Fibroblast of lung (primary cell): ENCODE measurements at regions not wholly inside any gene's neighbourhood (a gene's known extent, or its start where the extent isn't known, plus 50 kb on each side); places are given as distances from the start of the nearest gene placed in this dataset.

Experiments used
- DNase-seq, 2 donors: peaks; one replicate each; pipeline versions ENCODE4 v3.0.0 to v3.0.0-alpha.2; 2010; ENCODE audit warnings: low read depth in 2 of 2
- H2AFZ ChIP-seq: 2 replicates; pipeline ENCODE4 v1.5.1; 2012; ENCODE audit warnings: low read length, control low read depth, inconsistent platforms
- H3K27ac ChIP-seq: 2 replicates; pipeline ENCODE4 v1.5.1; 2011; ENCODE audit warnings: low read length, control low read depth; ENCODE audit not compliant: insufficient read depth
- H3K27me3 ChIP-seq: 2 replicates; pipeline ENCODE4 v1.5.1; 2011; ENCODE audit warnings: mild to moderate bottlenecking, low read length; ENCODE audit not compliant: control insufficient read depth, insufficient read depth
- H3K36me3 ChIP-seq: 2 replicates; pipeline ENCODE4 v1.5.1; 2011; ENCODE audit warnings: low read length; ENCODE audit not compliant: control insufficient read depth, insufficient read depth
- H3K4me1 ChIP-seq: 2 replicates; pipeline ENCODE4 v1.5.1; 2011; ENCODE audit warnings: low read length; ENCODE audit not compliant: control insufficient read depth, insufficient read depth; ENCODE audit errors: extremely low read depth
- H3K4me2 ChIP-seq: 2 replicates; pipeline ENCODE4 v1.5.1; 2011; ENCODE audit warnings: low read length, control low read depth; ENCODE audit not compliant: insufficient read depth; ENCODE audit errors: extremely low read depth
- H3K4me3 ChIP-seq, 4 experiments: fragments of 200-600 bp in 1 of 4; sonication (generic) in 1 of 4; replicated peaks in 1 of 4; 2 replicates each; pipeline ENCODE4 v1.5.1; 2011 to 2016; ENCODE audit warnings: low read length in 4 of 4, low read depth in 3 of 4, mild to moderate bottlenecking in 3 of 4, control low read depth in 2 of 4, inconsistent platforms in 1 of 4, mixed read lengths in 1 of 4; ENCODE audit not compliant: insufficient read depth in 1 of 4; ENCODE audit errors: control extremely low read depth in 1 of 4
- H3K79me2 ChIP-seq: 2 replicates; pipeline ENCODE4 v1.5.1; 2012; ENCODE audit warnings: mild to moderate bottlenecking, low read length, inconsistent platforms; ENCODE audit not compliant: control insufficient read depth, insufficient read depth
- H3K9ac ChIP-seq: 2 replicates; pipeline ENCODE4 v1.5.1; 2011; ENCODE audit warnings: mild to moderate bottlenecking, low read length, control low read depth; ENCODE audit not compliant: insufficient read depth
- H3K9me3 ChIP-seq: 2 replicates; pipeline ENCODE4 v1.5.1; 2012; ENCODE audit warnings: low read depth, low read length; ENCODE audit not compliant: control insufficient read depth, insufficient read depth
- H4K20me1 ChIP-seq: 2 replicates; pipeline ENCODE4 v1.5.1; 2011; ENCODE audit warnings: low read length; ENCODE audit not compliant: control insufficient read depth, insufficient read depth; ENCODE audit errors: extremely low read depth
- EZH2 ChIP-seq: IDR thresholded peaks from 2 replicates; pipeline ENCODE4 v1.5.1; 2012; ENCODE audit warnings: low read length, control low read depth, mild to moderate bottlenecking; ENCODE audit errors: missing control alignments
- TF ChIP-seq, protein P1 (sequence below), 2 donors: IDR thresholded peaks in 1 of 2; conservative IDR thresholded peaks in 1 of 2; 1 replicate in 1 of 2; 2 replicates in 1 of 2; pipeline ENCODE4 v1.5.1; 2011 to 2012; ENCODE audit warnings: low read length in 2 of 2, control low read depth in 1 of 2, inconsistent platforms in 1 of 2, low read depth in 1 of 2, mild to moderate bottlenecking in 1 of 2

DNA sequence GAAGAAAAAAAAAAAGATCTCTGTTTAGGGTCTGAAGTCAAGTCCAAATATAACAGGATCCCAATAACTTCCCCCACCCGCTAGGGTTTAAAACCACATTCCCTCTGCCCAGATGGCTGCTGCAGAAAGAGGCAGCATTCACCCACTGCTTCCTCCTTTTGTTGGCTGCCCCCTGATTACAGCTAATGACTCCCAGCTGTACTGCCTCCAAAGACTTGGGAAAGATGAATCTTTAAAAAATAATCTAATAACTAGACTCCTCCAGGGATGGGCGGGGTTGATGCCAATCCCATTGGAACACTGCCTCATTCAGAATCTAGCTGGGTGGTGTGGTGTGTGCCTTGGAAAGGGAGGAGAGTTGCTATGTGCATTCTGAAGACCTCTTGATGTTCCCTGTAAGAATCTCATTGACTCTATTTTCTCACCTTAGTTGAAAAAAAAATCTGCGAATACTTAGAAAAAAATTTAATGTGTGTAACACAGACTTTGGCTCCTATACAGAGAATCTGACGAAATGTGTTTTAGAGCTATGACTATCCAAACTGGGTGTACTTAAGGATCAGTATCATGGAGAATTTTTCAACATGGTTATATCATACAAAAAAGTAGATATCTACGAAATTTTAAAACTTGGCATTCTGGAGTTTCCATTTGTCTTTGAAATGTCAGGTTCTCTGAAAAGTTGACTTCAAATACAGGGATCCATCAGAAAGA, 174.0 kb downstream of the RNF144B start:
- H3K4me1 ChIP-seq, result no peaks in the 10 kb centered on the region
- no peak overlapping the region for H3K9ac ChIP-seq
- H3K27ac ChIP-seq, result no peak overlapping the region
- no peaks in the 10 kb centered on the region for H3K9me3 ChIP-seq
- no peaks in the 10 kb centered on the region for H4K20me1 ChIP-seq
- no peak for TF ChIP-seq EZH2
- TF ChIP-seq, protein P1, sequence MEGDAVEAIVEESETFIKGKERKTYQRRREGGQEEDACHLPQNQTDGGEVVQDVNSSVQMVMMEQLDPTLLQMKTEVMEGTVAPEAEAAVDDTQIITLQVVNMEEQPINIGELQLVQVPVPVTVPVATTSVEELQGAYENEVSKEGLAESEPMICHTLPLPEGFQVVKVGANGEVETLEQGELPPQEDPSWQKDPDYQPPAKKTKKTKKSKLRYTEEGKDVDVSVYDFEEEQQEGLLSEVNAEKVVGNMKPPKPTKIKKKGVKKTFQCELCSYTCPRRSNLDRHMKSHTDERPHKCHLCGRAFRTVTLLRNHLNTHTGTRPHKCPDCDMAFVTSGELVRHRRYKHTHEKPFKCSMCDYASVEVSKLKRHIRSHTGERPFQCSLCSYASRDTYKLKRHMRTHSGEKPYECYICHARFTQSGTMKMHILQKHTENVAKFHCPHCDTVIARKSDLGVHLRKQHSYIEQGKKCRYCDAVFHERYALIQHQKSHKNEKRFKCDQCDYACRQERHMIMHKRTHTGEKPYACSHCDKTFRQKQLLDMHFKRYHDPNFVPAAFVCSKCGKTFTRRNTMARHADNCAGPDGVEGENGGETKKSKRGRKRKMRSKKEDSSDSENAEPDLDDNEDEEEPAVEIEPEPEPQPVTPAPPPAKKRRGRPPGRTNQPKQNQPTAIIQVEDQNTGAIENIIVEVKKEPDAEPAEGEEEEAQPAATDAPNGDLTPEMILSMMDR (conservative IDR thresholded peaks at IDR 0.05 in 1 of 2, IDR thresholded peaks at IDR 0.05 in 1 of 2; ENCODE audit: low read depth in 1 of 2, low read length in 2 of 2), result no peak
- no peaks in the 10 kb centered on the region for H3K36me3 ChIP-seq
- no peak for DNase-seq
- H3K4me2 ChIP-seq, result no peak overlapping the region
- no peak overlapping the region for H3K4me3 ChIP-seq
- H2AFZ ChIP-seq, result no peak overlapping the region
- no peaks in the 10 kb centered on the region for H3K27me3 ChIP-seq
- H3K79me2 ChIP-seq, result no peaks in the 10 kb centered on the region

DNA sequence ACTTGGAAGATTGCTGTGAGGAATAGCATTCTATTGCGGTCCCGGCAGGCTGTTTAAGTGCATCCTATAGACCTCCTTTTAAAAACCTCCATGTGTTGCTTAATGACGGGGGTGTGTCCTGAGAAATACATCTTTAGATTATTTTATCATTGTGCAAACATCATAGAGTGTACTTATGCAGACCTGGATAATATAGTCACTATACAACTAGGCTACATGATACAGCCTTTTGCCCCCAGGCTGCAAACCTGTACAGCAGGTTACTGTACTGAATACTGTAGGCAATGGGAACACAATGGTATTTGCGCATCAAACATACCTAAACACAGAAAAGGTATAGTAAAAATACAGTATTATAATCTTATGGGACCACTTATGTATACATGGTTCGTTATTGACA, 175.6 kb downstream of the RNF144B start:
- no peak for TF ChIP-seq EZH2
- TF ChIP-seq, protein P1 (conservative IDR thresholded peaks at IDR 0.05 in 1 of 2, IDR thresholded peaks at IDR 0.05 in 1 of 2; ENCODE audit: low read depth in 1 of 2, low read length in 2 of 2), result no peak
- DNase-seq, result no peak
- Histone ChIP-seq H3K27ac (no peak overlapping the region), H3K9ac (no peak overlapping the region), H3K79me2 (no peaks in the 10 kb centered on the region), H4K20me1 (no peaks in the 10 kb centered on the region), H3K4me3 (no peak overlapping the region), H3K9me3 (no peaks in the 10 kb centered on the region), H2AFZ (no peak overlapping the region), H3K27me3 (no peaks in the 10 kb centered on the region), H3K4me1 (no peaks in the 10 kb centered on the region), H3K36me3 (no peaks in the 10 kb centered on the region), H3K4me2 (no peak overlapping the region)

DNA sequence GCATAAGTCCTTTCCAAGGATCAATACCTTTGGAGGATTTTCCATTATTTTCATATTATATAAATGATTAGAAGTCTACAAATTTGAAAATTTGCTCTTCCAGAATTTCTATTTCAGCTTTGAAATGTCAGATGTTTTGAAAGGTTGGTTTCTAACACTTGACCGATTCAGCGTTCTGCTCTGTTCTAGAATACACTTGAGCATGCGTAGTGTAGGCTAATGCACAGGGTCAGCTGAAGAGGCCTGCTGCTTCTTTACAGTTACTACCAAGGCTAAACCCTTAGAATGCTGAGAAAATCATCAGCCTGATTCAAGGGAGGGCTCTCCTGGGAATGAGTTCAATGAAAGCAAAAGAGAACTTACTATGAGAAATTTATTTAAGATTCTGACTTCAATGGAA, 177.6 kb downstream of the RNF144B start:
- Histone ChIP-seq H3K79me2 (no peaks in the 10 kb centered on the region), H3K27ac (no peak overlapping the region), H3K9me3 (no peaks in the 10 kb centered on the region), H3K27me3 (no peaks in the 10 kb centered on the region), H3K4me2 (no peak overlapping the region), H3K9ac (no peak overlapping the region), H2AFZ (no peak overlapping the region), H3K4me1 (no peaks in the 10 kb centered on the region), H3K4me3 (no peak overlapping the region), H3K36me3 (no peaks in the 10 kb centered on the region), H4K20me1 (no peaks in the 10 kb centered on the region)
- no peak for DNase-seq
- TF ChIP-seq, protein P1 (conservative IDR thresholded peaks at IDR 0.05 in 1 of 2, IDR thresholded peaks at IDR 0.05 in 1 of 2; ENCODE audit: low read depth in 1 of 2, low read length in 2 of 2), result no peak
- no peak for TF ChIP-seq EZH2
